ENCODE measurements at regions not wholly inside any gene's neighbourhood (a gene's known extent, or its start where the extent isn't known, plus 50 kb on each side); places are given as distances from the start of the nearest gene placed in this dataset.

DNA sequence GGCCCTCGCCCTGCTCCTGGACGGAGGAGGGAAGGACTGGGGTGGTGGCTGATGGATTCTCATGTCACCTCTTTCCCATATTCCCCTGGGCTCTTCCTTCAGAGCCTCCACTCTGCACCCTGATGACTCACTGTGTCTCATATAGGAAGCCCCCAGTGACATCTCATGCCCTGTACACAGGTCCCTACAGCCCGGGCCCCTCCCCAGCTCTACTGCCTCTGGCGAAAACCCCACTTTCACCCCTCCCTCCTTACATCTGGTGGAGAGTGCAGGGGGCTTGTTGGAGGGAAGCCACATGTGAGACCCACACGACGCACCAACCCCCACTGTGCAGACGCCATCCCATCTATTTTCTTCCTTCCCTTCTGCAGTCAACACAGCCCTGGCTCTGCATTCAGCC lies 72.8 kb upstream of the ZNF479 start:
- Histone ChIP-seq H3K27me3 (ENCODE audit: control insufficient read depth, insufficient read depth, low read length) (no peaks in the 10 kb centered on the region), H3K36me3 (ENCODE audit: control insufficient read depth, insufficient read depth, low read length) (no peaks in the 10 kb centered on the region), H3K9me3 (ENCODE audit: control insufficient read depth, insufficient read depth, low read depth, low read length) (0 out of 2 replicates have a peak, but pooled peaks cover 5% of the 10 kb centered on the region), H3K27ac (ENCODE audit: low read length) (no peak overlapping the region), H3K4me1 (ENCODE audit: control insufficient read depth, insufficient read depth, low read length) (no peaks in the 10 kb centered on the region), H3K4me3 (ENCODE audit: low read depth in 2 of 2, low read length in 2 of 2) (no peak overlapping the region)
- ChIA-PET CTCF (no interaction called here), POLR2A (no interaction called here)
- intact Hi-C loops (cut with micrococcal nuclease; ENCODE audit: unreplicated experiment): no loop called here
- in situ Hi-C loops (cut with HindIII; ENCODE audit: low pct_unique_long_range_greater_than_20kb, low sequenced_read_pairs): no loop called here
- no peak for DNase-seq (ENCODE audit: low read depth, low spot score)
- no peak for ATAC-seq
- no TSS peak for BruUV-seq (replicated peaks)
- TF ChIP-seq POLR2AphosphoS5 (IDR thresholded peaks at IDR 0.05; ENCODE audit: low read depth, low read length) (no peak), SIN3A (IDR thresholded peaks at IDR 0.05; ENCODE audit: borderline replicate concordance, insufficient read depth, low read depth, low read length) (no peak), TCF7L2 (IDR thresholded peaks at IDR 0.05; ENCODE audit: low read depth, low read length) (no peak)
- TF ChIP-seq, protein P1, sequence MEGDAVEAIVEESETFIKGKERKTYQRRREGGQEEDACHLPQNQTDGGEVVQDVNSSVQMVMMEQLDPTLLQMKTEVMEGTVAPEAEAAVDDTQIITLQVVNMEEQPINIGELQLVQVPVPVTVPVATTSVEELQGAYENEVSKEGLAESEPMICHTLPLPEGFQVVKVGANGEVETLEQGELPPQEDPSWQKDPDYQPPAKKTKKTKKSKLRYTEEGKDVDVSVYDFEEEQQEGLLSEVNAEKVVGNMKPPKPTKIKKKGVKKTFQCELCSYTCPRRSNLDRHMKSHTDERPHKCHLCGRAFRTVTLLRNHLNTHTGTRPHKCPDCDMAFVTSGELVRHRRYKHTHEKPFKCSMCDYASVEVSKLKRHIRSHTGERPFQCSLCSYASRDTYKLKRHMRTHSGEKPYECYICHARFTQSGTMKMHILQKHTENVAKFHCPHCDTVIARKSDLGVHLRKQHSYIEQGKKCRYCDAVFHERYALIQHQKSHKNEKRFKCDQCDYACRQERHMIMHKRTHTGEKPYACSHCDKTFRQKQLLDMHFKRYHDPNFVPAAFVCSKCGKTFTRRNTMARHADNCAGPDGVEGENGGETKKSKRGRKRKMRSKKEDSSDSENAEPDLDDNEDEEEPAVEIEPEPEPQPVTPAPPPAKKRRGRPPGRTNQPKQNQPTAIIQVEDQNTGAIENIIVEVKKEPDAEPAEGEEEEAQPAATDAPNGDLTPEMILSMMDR (IDR thresholded peaks at IDR 0.05): no peak
- TF ChIP-seq, protein P2, sequence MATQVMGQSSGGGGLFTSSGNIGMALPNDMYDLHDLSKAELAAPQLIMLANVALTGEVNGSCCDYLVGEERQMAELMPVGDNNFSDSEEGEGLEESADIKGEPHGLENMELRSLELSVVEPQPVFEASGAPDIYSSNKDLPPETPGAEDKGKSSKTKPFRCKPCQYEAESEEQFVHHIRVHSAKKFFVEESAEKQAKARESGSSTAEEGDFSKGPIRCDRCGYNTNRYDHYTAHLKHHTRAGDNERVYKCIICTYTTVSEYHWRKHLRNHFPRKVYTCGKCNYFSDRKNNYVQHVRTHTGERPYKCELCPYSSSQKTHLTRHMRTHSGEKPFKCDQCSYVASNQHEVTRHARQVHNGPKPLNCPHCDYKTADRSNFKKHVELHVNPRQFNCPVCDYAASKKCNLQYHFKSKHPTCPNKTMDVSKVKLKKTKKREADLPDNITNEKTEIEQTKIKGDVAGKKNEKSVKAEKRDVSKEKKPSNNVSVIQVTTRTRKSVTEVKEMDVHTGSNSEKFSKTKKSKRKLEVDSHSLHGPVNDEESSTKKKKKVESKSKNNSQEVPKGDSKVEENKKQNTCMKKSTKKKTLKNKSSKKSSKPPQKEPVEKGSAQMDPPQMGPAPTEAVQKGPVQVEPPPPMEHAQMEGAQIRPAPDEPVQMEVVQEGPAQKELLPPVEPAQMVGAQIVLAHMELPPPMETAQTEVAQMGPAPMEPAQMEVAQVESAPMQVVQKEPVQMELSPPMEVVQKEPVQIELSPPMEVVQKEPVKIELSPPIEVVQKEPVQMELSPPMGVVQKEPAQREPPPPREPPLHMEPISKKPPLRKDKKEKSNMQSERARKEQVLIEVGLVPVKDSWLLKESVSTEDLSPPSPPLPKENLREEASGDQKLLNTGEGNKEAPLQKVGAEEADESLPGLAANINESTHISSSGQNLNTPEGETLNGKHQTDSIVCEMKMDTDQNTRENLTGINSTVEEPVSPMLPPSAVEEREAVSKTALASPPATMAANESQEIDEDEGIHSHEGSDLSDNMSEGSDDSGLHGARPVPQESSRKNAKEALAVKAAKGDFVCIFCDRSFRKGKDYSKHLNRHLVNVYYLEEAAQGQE (IDR thresholded peaks at IDR 0.05; ENCODE audit: insufficient read depth in 1 of 2, low read depth in 2 of 2, low read length in 1 of 2): no peak

DNA sequence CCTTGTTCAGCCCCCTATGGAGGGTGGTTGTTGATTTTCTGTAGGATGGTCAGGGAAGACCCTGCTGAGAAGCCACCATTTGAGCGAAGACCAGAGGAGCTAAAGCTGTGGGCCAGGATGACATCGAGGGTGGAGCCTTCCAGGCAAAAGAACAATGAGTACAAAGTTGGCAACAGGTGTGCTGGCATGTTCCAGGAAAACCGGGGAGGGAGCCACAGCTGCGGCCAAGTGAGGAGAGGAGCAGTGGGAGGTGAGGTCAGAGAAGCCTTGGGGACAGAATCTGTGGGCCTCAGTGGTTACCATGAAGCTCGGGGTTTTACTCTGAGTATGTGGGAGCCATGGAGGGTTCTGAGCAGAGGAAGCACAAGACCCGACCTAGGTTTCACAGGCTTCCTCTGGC lies 75.6 kb upstream of the ZNF479 start:
- Histone ChIP-seq H3K27me3 (ENCODE audit: control insufficient read depth, insufficient read depth, low read length) (no peaks in the 10 kb centered on the region), H3K4me3 (ENCODE audit: low read depth in 2 of 2, low read length in 2 of 2) (no peak overlapping the region), H3K4me1 (ENCODE audit: control insufficient read depth, insufficient read depth, low read length) (no peaks in the 10 kb centered on the region), H3K36me3 (ENCODE audit: control insufficient read depth, insufficient read depth, low read length) (no peaks in the 10 kb centered on the region), H3K27ac (ENCODE audit: low read length) (no peak overlapping the region), H3K9me3 (ENCODE audit: control insufficient read depth, insufficient read depth, low read depth, low read length) (no peaks in the 10 kb centered on the region)
- POLR2A ChIA-PET: no interaction called here
- CTCF ChIA-PET: no interaction called here
- TF ChIP-seq POLR2AphosphoS5 (IDR thresholded peaks at IDR 0.05; ENCODE audit: low read depth, low read length): no peak
- DNase-seq (ENCODE audit: low read depth, low spot score): no peak
- in situ Hi-C loops (cut with HindIII; ENCODE audit: low pct_unique_long_range_greater_than_20kb, low sequenced_read_pairs): no loop called here
- BruUV-seq (replicated peaks): no TSS peak
- ATAC-seq: no peak
- intact Hi-C loops (cut with micrococcal nuclease; ENCODE audit: unreplicated experiment): no loop called here

DNA sequence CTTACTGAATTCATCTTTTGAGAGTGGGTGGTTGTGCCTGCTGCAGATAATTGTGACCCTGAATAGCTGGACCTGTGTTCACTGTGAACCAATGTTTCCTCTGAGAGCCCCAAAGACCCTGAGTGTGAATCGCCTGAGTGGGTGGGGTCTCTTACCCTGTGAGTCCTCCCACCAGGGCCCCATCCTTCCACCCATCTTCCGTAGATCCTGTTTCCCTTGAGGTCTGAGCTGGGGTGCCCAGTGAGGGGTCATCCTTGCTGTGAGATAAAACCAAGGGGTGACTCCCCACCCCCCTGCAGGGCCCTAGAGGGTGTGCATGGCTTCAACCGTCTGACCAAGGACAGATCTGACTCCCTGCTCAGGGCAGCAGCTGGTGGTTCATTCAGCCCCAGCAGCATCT lies 78.0 kb upstream of the ZNF479 start:
- Histone ChIP-seq H3K36me3 (ENCODE audit: control insufficient read depth, insufficient read depth, low read length) (no peaks in the 10 kb centered on the region), H3K9me3 (ENCODE audit: control insufficient read depth, insufficient read depth, low read depth, low read length) (no peaks in the 10 kb centered on the region), H3K4me3 (ENCODE audit: low read depth in 2 of 2, low read length in 2 of 2) (no peak overlapping the region), H3K4me1 (ENCODE audit: control insufficient read depth, insufficient read depth, low read length) (no peaks in the 10 kb centered on the region), H3K27ac (ENCODE audit: low read length) (no peak overlapping the region), H3K27me3 (ENCODE audit: control insufficient read depth, insufficient read depth, low read length) (no peaks in the 10 kb centered on the region)
- no TSS peak for BruUV-seq (replicated peaks)
- in situ Hi-C loops (cut with HindIII; ENCODE audit: low pct_unique_long_range_greater_than_20kb, low sequenced_read_pairs) (no loop called here), intact Hi-C loops (cut with micrococcal nuclease; ENCODE audit: unreplicated experiment) (no loop called here)
- CTCF ChIA-PET: no interaction called here
- no peak for ATAC-seq
- POLR2A ChIA-PET: no interaction called here
- DNase-seq (ENCODE audit: low read depth, low spot score): no peak
- TF ChIP-seq SIN3A (IDR thresholded peaks at IDR 0.05; ENCODE audit: borderline replicate concordance, insufficient read depth, low read depth, low read length) (no peak), POLR2AphosphoS5 (IDR thresholded peaks at IDR 0.05; ENCODE audit: low read depth, low read length) (no peak), TCF7L2 (IDR thresholded peaks at IDR 0.05; ENCODE audit: low read depth, low read length) (no peak)
- TF ChIP-seq, protein P1 (IDR thresholded peaks at IDR 0.05): no peak
- TF ChIP-seq, protein P2 (IDR thresholded peaks at IDR 0.05; ENCODE audit: insufficient read depth in 1 of 2, low read depth in 2 of 2, low read length in 1 of 2): no peak
